GM23248 (cell line): ENCODE measurements at regions not wholly inside any gene's neighbourhood (a gene's known extent, or its start where the extent isn't known, plus 50 kb on each side); places are given as distances from the start of the nearest gene placed in this dataset.

Experiments
- EZH2 ChIP-seq: fragments of 200-600 bp; sonication (generic); IDR thresholded peaks from 2 replicates; pipeline ENCODE4 v1.6.1; 2018; ENCODE audit warnings: antibody characterized with exemption, mild to moderate bottlenecking; ENCODE audit not compliant: insufficient read depth, poor library complexity, severe bottlenecking
- EZH2phosphoT487 ChIP-seq: fragments of 200-600 bp; sonication (generic); IDR thresholded peaks from 2 replicates; pipeline ENCODE4 v1.6.1; 2018; ENCODE audit warnings: antibody characterized with exemption, moderate library complexity, mild to moderate bottlenecking, low read depth; ENCODE audit not compliant: insufficient read depth

- peak; percentile 82; the same call in 1 of the 2 replicates for TF ChIP-seq EZH2phosphoT487
- no peak for TF ChIP-seq EZH2
Observed at GRCh38 chr6:115613488-115613887, 447.2 kb downstream of the FRK start.
